NCI-H345 (cell line): ENCODE measurements at regions not wholly inside any gene's neighbourhood (a gene's known extent, or its start where the extent isn't known, plus 50 kb on each side); places are given as distances from the start of the nearest gene placed in this dataset.

Source experiments
- DNase-seq: peaks from one replicate; lab custom pipeline; 2025; lab: John Stamatoyannopoulos, UW

- no peak for DNase-seq
Measured at GRCh38 chr21:38556390-38556789, 58.1 kb upstream of the ERG start.

DNA sequence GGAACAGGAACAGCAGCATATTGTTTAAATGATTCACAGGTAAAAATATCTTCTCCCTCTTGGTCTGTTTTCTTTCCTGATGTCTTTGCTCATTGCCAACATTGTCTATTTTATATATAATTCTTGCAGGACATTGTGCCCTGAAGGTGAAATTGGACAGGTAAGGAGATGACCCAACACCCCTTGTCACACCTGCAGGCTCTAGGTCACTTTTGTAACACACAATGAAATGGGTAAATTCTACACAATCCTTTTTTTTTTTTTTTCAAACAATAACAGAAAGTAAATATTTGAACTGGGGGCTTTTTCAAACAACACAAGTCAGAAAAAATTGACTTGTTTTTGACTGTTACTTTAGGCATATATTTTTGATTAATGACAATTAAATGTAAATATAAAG lies 62.9 kb upstream of the ERG start:
- DNase-seq: no peak

DNA sequence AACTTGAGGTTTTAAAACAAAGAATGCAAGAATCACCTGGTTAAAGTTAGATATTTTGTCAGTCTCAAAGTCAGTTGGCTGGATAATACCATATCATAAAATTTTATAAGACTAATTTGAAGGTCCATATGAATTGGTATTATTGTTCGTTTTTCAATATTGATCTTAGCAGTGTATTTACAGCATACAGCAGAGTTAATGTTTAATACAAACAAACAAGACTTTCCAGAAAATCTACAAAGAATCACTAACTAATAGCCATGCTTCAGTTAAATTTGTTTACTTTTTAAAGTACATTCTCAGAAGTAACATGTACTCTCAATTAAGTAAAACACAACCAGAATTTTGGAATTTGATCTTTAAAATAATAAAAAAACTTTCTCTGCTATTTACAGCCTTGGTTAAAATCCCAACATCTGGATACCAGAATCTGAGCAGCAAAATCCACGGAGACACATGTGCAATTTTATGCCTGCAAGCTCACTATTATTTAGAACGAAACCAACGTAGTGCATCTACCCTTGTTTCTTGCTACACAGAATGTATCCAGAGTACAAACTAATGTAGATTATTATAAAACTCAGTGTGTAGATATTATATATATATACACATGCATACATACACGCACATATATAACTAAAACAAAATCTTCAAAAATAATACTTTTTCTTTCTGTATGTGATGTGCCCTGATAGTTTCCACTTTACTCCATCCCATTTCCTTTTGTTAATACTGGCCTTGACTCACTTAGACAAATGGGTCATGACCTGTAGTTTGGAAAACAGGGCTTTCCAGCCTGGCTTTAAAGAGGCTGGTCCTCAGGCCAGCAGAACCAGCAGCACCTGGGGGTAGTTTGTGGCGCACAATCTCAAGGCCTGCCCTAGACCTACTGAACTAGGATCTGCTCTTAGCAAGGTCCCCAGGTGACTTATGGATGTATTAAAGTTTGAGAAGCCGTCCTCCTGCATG lies 63.6 kb upstream of the ERG start:
- no peak for DNase-seq

- DNase-seq: no peak
Measured at GRCh38 chr21:38567335-38567969, 69.2 kb upstream of the ERG start.

GRCh38 chr21:38567970-38568360 lies 69.7 kb upstream of the ERG start:
- DNase-seq: no peak

DNA sequence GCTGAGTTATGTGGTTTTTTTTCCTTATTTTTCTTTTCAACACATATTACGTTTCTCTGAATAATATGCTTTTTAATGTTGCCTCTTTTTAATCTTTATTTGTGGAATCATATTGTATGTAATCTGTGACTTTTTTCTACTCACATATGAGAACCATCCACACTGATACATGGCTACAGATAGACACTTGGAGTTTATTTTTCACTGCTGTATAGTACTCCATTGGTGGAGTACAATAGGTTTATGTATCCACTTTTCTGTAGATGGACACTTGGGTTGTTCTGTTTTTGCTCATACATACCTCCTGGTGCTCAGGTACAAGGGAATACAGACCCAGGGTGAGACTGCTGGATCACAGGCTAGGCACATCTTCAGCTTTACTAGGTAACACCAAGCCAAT lies 71.5 kb upstream of the ERG start:
- no peak for DNase-seq

GRCh38 chr21:38570596-38570995 lies 72.3 kb upstream of the ERG start:
- DNase-seq: no peak

DNA sequence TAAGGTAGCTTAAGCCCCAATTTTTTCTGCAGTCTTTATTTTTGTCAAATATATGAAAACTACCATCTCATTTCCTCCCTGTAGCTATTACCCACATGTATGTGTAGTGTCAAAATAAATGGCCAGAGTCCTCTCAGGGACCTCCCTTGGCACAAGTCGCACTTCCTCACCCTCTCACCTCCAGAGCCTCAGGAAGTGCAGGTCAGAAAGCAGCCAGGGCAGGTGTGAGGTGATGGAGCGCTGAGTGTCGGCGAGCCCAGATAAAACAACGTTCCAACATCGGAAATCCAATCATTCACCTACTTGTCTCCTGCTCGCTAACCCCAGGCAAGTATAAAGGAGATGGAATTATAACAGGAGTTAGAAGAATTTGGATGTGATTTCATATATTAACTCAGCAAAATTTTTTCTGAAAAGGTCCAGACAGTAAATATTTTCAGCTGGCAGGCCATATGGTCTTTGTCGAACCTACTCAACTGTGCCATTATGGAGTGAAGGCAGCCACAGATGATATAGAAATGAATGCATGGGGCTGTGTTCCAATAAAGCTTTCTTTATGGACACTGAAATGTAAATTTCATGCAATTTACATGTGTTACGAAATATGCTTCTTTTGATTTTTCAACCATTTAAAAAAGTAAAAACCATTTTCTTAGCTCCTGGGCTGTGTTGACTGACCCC lies 76.8 kb upstream of the ERG start:
- DNase-seq: no peak

- no peak for DNase-seq
Measured at GRCh38 chr21:38577887-38578286, 79.6 kb upstream of the ERG start.

DNA sequence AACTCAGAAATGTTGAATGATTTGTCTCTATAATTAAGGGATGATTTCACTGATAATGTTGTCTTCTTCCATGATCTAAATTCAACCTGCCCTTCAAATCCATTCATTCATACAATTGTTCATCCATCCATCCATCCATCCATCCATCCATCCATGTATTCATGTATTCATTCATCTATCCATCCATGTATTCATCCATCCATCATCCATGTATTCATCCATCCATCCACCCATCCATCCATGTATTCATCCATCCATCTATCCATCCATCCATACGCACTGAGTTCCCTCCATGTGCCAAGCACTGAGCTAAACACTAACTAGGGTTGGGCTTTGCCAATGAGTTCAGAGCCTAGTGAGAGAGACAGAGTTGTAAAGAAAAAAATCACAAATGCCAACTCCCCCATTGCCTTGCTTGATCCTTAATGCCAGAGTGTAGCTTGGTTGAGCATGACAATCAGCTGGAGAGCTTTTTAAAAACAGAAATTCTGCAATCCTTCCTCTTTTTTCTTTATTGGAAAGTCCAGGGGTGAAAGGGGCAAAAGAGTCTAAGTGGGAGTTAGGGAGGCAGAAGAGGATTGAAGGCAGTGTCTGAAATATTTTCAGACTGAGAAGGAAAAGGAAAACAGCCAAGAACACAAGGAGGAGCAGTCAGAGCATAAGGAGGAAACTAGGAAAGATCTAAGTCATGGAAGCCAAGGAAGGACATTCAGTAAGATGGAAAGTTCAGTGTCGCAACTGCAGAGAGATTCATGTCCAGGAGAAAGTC lies 92.4 kb upstream of the ERG start:
- DNase-seq: no peak

- no peak for DNase-seq
Measured at GRCh38 chr21:38591218-38591537, 92.9 kb upstream of the ERG start.

DNA sequence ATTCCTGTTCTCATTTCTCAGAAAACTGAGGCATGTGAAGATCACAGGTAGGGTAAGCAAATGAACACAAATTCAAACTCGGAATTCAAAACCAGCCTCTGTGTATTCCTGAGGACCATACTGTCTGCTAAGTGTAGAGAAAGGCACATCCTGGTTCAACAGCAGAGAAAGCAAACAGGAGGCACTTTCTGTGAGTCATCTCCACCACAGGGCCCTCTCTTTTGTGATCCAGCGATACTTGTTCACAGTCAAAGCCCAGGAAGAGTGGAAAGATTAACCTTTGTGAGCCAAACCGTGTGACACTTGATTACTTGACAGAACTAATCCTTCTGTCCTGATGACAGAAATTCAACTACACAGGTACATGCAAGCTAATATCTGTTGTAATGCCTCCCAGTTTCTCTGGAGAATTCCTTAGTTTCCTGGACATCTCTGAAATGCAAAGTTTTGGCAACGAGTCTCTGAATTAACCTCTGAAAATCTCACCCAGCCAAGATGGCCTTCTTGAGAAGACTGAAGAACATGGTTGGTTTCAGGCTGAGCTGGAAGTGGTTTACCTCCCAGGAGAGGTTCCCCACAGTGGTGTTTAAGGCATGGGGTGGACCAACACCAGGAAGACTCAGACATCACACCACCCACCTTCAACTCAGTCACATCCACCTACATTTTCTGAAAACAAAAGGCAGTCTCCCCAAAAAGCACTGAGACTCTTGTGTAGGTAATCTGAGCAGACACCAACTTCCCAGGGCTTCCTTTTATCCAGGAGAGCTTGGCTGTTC lies 98.2 kb upstream of the ERG start:
- DNase-seq: peak; percentile 46

DNA sequence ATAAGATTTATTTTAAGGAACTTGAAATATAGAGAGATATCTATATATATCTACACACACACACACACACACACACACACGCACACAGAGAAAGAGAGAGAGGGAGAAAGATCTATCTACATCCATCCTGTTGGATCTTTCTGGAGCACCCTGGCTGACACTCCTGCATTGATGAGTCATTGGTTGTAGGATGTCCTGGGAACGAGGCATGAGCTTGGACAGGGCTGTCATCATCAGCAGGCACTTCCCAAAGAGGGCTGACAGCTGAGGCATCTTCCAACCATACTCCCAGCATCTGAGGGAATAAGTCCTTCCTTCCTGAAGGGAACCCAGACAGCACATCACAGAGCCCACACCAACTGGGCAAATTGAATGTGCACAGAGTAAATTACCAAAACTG lies 99.1 kb upstream of the ERG start:
- DNase-seq: no peak

- no peak for DNase-seq
Measured at GRCh38 chr21:38598413-38598812, 100.1 kb upstream of the ERG start.

- DNase-seq: no peak
Measured at GRCh38 chr21:38599381-38599975, 101.2 kb upstream of the ERG start.

- no peak for DNase-seq
Measured at GRCh38 chr21:38600106-38600505, 101.8 kb upstream of the ERG start.

DNA sequence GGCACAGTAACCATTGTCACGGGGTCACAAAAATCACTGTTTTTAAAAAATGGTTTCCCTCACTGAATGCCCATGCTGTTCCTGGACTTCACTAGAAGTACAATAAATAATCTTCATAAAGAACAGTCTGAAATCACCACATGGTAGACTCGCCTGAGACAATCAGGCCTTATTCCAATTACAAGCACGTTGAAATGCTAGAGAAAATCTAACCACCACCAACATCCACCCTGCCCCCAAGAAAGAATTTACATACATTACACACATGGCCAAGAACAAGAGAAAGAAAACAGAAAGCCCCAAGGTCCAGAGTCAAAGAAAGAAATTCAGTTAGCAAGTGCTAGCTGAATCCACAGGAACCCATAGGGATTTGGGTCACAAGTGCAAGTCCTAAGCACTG lies 107.0 kb upstream of the ERG start:
- DNase-seq: no peak

GRCh38 chr21:38609580-38609979 lies 111.3 kb upstream of the ERG start:
- DNase-seq: no peak

- no peak for DNase-seq
Measured at GRCh38 chr21:38610623-38611251, 112.5 kb upstream of the ERG start.

- DNase-seq: no peak
Measured at GRCh38 chr21:38611277-38611676, 113.0 kb upstream of the ERG start.

- DNase-seq: no peak
Measured at GRCh38 chr21:38613686-38614085, 115.4 kb upstream of the ERG start.
